ENCODE measurements at regions not wholly inside any gene's neighbourhood (a gene's known extent, or its start where the extent isn't known, plus 50 kb on each side); places are given as distances from the start of the nearest gene placed in this dataset.
"Not testable (repeated sequence)": the region's sequence is repeated elsewhere in the genome, so short reads cannot be mapped to it uniquely, and the experiment has no call there.

- TF ChIP-seq ZNF114 (CRISPR knock-in tag; IDR thresholded peaks at IDR 0.05) (no peak), NANOG (IDR thresholded peaks at IDR 0.05; ENCODE audit: borderline replicate concordance) (no peak), EZH2 (IDR thresholded peaks at IDR 0.05; ENCODE audit: low read depth, unreplicated experiment) (no peak), JUNB (IDR thresholded peaks at IDR 0.05; ENCODE audit: unreplicated experiment) (no peak), POLR2AphosphoS5 (IDR thresholded peaks at IDR 0.05; ENCODE audit: low read depth) (no peak), ETS1 (IDR thresholded peaks at IDR 0.05) (no peak)
Observed at GRCh38 chr3:144852999-144853398, 881.4 kb downstream of the DIPK2A start (continued).

- not testable (repeated sequence) for H3K4me1 Mint-ChIP-seq, ATAC-seq
Observed at GRCh38 chr3:144854020-144854419, 882.4 kb downstream of the DIPK2A start.

GRCh38 chr3:144859161-144859560 is 887.5 kb downstream of the DIPK2A start:
- Histone ChIP-seq H3K27ac (ENCODE audit: low read depth) (no peak overlapping the region), H3K27me3 (ENCODE audit: insufficient read depth) (no peaks in the 10 kb centered on the region), H3K4me1 (ENCODE audit: insufficient read depth) (0 out of 2 replicates have a peak, but pooled peaks cover 3% of the 10 kb centered on the region), H3K79me2 (replicated peaks; ENCODE audit: insufficient read depth) (no peaks in the 10 kb centered on the region), H3K9me2 (ENCODE audit: insufficient read depth) (no peaks in the 10 kb centered on the region), H4K20me1 (replicated peaks; ENCODE audit: insufficient read depth) (no peaks in the 10 kb centered on the region), H2AFZ (peak overlapping the region; percentile 79), H3K36me3 (ENCODE audit: insufficient read depth) (no peaks in the 10 kb centered on the region), H3K4me3 (no peak overlapping the region), H3F3A (replicated peaks; ENCODE audit: low read depth) (no peaks in the 10 kb centered on the region), H3K4me2 (no peak overlapping the region)
- peak; percentile 15 for DNase-seq (ENCODE audit: low spot score)
- Mint-ChIP-seq H3K9me3 (no peaks in the 10 kb centered on the region), H3K36me3 (ENCODE audit: low read depth) (no peaks in the 10 kb centered on the region), H3K27me3 (ENCODE audit: insufficient read depth, low read depth, poor library complexity) (no peaks in the 10 kb centered on the region), H3K27ac (peak overlapping the region; percentile 75), H3K4me3 (no peak overlapping the region), H3K4me1 (peaks cover 7% of the 10 kb centered on the region)
- peak; percentile 88 for ATAC-seq
- no peak for TF ChIP-seq CTCF (conservative IDR thresholded peaks at IDR 0.05; ENCODE audit: low read depth in 2 of 2)
- TF ChIP-seq REST (IDR thresholded peaks at IDR 0.05; ENCODE audit: unreplicated experiment): no peak
- no peak for TF ChIP-seq ETS1 (IDR thresholded peaks at IDR 0.05)
- TF ChIP-seq CREB1 (CRISPR knock-in tag; IDR thresholded peaks at IDR 0.05; ENCODE audit: low read depth): no peak

More at GRCh38 chr3:144854020-144854419, 882.4 kb downstream of the DIPK2A start:
- not testable (repeated sequence) for H3K27ac Mint-ChIP-seq; H3K4me3 ChIP-seq; H3K36me3 ChIP-seq (ENCODE audit: insufficient read depth); H3K4me1 ChIP-seq (ENCODE audit: insufficient read depth); H3K36me3 Mint-ChIP-seq (ENCODE audit: low read depth); H4K20me1 ChIP-seq (replicated peaks; ENCODE audit: insufficient read depth); H2AFZ ChIP-seq; H3K4me3 Mint-ChIP-seq; H3K27me3 ChIP-seq (ENCODE audit: insufficient read depth); H3K27ac ChIP-seq (ENCODE audit: low read depth); H3K4me2 ChIP-seq; H3K27me3 Mint-ChIP-seq (ENCODE audit: insufficient read depth, low read depth, poor library complexity); H3K79me2 ChIP-seq (replicated peaks; ENCODE audit: insufficient read depth); H3F3A ChIP-seq (replicated peaks; ENCODE audit: low read depth); H3K9me2 ChIP-seq (ENCODE audit: insufficient read depth); H3K9me3 Mint-ChIP-seq
- DNase-seq (ENCODE audit: low spot score): peak; percentile 43
- TF ChIP-seq CTCF (conservative IDR thresholded peaks at IDR 0.05; ENCODE audit: low read depth in 2 of 2): peak; percentile 27 to 61; a peak in 3 of 4 replicates
